T47D (cell line): ENCODE measurements at regions not wholly inside any gene's neighbourhood (a gene's known extent, or its start where the extent isn't known, plus 50 kb on each side); places are given as distances from the start of the nearest gene placed in this dataset.
"Not testable (repeated sequence)": the region's sequence is repeated elsewhere in the genome, so short reads cannot be mapped to it uniquely, and the experiment has no call there.

Experiments
- DNase-seq, 2 experiments: peaks; one replicate each; pipeline versions ENCODE4 v3.0.0 to v3.0.0-alpha.2; 2011 to 2012; ENCODE audit warnings: low read depth in 1 of 2, low spot score in 1 of 2
- JUND ChIP-seq: IDR thresholded peaks from 2 replicates; pipeline ENCODE4 v1.6.1; 2012; ENCODE audit warnings: low read depth
- in situ Hi-C: cut with HindIII; loops from 2 replicates; pipeline ENCODE4 v1.10.0; 2016; ENCODE audit warnings: low sequenced_read_pairs, low pct_unique_long_range_greater_than_20kb

GRCh38 chr5:36481454-36482120, 124.8 kb upstream of the SLC1A3 start:
- no peak for DNase-seq
- TF ChIP-seq JUND = no peak
- in situ Hi-C loops = no loop called here

GRCh38 chr5:36482812-36483211, 123.6 kb upstream of the SLC1A3 start:
- TF ChIP-seq JUND = no peak
- DNase-seq = no peak
- in situ Hi-C loops = no loop called here

- in situ Hi-C loops = no loop called here
- no peak for DNase-seq
- no peak for TF ChIP-seq JUND
Observed at GRCh38 chr5:36489505-36489904, 116.9 kb upstream of the SLC1A3 start.

DNA sequence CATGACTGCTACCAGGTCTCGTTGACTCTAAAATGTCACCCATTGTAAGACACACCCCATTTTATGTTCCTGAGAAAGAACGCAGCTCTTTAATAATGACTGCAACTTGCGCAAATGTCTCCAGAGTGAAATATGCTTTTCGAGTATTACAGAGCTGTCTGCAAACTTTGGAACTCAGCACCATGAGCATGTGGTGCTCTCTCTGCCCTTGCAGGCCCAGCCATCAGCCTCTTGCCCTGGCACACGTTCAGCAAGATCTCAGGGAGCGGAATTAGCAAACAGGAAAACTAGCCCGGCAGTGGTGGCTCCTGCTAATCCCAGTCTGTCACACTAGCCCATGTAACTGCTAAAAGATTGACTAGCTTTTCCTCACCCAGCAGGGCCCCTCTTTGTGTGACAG, 114.5 kb upstream of the SLC1A3 start:
- DNase-seq = no peak
- TF ChIP-seq JUND = no peak
- in situ Hi-C loops = no loop called here

DNA sequence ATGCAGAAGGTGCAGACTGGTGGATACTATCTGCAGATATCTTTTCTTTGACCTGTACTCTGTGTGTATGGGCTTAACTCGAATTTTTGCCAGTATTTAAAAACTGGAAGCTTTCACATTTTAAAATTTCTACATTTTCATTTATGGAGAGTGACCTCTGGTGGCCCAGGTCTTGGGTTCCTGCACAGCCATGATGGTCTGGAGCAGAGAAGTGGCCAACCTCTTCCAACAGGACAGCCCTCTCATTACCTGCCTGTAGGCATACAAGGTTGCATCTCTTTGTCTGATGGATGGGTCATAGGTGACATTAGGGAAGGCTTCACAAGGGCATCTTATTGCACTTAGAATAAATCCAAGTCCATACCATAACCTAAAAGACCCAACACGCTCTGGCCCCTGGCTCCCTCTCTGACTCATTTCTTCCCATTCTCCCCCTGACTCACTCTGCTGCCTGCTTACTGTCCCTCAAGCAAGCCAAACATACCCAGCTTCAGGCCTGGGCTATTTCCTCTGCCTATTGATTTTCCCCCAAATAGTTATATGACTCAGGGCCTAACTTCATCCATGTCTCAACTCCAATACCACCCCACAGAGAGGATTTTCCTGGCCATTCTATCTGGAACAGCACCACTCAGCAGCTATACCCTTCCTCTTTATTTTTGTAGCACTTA, 113.3 kb upstream of the SLC1A3 start:
- in situ Hi-C loops = no loop called here
- DNase-seq = no peak
- no peak for TF ChIP-seq JUND

GRCh38 chr5:36494028-36494427, 112.4 kb upstream of the SLC1A3 start:
- no peak for TF ChIP-seq JUND
- in situ Hi-C loops = no loop called here
- DNase-seq = no peak

DNA sequence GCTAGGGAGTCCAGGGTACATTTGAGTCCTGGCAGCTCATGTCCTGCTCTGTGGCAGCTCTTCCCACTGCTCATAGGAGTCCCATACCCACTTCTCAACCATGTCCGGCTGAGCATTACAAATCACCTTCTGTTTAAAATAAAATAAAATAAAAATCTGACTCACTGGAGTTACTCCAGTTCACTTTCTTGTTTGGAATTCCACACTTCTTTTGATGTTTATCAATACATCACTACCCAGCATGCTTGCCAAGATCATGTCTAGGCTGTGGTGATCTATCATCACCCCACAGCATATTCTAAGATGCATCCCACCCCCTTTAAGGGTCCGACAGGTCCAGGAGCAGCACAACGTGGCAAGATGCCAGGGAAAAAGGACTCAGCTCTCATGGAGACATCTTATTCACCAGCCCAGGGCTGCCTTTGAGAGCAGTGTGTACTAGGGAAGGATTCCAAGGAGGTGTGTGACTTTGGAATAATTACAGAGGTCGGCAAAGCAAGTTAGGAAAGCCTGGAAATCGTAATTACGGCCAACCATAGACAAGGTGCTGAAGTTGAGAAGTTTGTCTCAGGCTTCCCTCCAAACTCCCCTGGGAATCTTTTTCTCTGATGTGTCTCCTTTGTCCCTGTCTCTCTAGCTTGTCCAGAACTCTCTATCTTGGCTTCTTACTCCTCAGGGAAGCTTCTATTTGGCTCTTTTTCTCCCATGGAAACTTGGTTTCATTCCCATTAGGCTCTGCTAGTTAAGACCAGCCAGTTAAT, 111.4 kb upstream of the SLC1A3 start:
- in situ Hi-C loops = no loop called here
- TF ChIP-seq JUND = no peak
- peak in 1 of 2 experiments; percentile 26 for DNase-seq

GRCh38 chr5:36495611-36496010, 110.8 kb upstream of the SLC1A3 start:
- no peak for DNase-seq
- in situ Hi-C loops = no loop called here
- no peak for TF ChIP-seq JUND

GRCh38 chr5:36496471-36496870, 109.9 kb upstream of the SLC1A3 start:
- in situ Hi-C loops = no loop called here
- no peak for DNase-seq
- TF ChIP-seq JUND = no peak

DNA sequence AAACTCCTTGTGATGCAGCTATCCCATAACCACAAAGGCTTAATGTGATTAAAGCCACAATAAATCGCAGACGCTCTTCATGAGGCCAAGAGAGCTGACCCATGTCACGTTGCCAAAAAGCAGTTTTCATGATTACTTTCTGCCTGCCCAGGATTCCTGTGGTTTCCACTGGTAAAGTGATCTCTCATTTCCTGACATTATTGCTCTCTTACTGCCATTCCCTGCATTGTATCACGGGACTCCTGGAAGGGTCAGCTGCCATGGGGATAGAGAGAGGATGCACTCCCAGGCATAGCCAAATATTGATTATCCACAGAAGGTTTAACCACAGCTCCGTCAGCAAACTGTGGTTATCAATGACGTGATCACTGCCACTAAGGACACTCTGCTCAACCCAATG, 103.8 kb upstream of the SLC1A3 start:
- in situ Hi-C loops = no loop called here
- no peak for DNase-seq
- TF ChIP-seq JUND = no peak

- in situ Hi-C loops = no loop called here
- no peak for TF ChIP-seq JUND
- DNase-seq = no peak
Observed at GRCh38 chr5:36505021-36505420, 101.4 kb upstream of the SLC1A3 start.

DNA sequence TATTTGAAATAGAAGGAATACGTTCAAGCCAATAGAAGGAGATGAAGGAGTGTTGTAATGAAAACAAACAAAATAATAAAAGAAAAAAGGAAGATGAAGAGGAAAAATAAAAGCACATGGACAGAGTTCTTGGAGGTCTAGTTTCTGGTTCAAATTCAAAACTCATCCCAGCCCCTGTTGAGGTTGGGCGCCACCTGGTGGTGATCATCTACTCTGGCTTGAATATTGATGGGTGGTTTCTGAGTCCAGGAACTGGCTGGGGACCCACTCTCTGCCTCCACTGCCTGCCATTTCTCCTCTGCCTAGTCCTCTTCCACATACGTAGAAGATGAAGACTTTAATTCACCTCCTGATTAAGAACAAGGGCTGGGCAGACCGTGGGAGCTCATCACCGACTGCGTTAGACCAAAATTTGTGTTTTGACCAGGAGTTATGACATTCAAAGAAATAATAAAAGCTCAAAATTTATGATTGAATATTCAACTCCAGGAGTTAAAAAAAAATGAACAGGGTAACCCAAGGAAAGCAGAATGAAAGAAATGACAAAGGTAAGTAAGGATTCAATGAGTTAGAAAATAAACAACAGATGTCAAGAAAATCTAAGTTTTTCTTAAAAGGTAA, 99.0 kb upstream of the SLC1A3 start:
- TF ChIP-seq JUND = no peak
- in situ Hi-C loops = no loop called here
- DNase-seq = peak; percentile 64 to 81

DNA sequence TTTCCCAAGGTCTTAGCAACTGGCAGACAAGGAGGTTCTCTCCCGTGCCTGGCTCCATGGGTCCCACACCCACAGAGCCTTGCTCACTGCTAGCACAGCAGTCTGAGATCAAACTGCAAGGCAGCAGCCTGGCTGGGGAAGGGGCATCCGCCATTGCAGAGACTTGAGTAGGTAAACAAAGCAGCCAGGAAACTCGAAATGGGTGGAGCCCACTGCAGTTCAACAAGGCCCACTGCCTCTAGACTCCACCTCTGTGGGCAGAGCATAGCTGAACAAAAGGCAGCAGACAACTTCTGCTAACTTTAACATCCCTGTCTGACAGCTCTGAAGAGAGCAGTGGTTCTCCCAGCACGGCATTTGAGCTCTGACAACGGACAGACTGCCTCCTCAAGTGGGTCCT, 98.1 kb upstream of the SLC1A3 start:
- DNase-seq, in situ Hi-C loops: not testable (repeated sequence)

DNA sequence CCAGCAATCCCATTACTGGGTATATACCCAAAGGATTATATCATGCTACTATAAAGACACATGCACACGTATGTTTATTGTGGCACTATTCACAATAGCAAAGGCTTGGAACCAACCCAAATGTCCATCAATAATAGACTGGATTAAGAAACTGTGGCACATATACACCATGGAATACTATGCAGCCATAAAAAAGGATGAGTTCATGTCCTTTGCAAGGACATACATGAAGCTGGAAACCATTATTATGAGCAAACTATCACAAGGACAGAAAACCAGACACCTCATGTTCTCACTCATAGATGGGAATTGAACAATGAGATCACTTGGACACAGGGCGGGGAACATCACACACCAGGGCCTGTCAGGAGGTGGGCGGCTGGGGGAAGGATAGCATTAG, 92.8 kb upstream of the SLC1A3 start:
- in situ Hi-C loops, DNase-seq: not testable (repeated sequence)
